IMR-90 (cell line): ENCODE measurements at regions not wholly inside any gene's neighbourhood (a gene's known extent, or its start where the extent isn't known, plus 50 kb on each side); places are given as distances from the start of the nearest gene placed in this dataset.

Source experiments
- CHD1 ChIP-seq: IDR thresholded peaks from 2 replicates; pipeline ENCODE4 v1.6.1; 2012; ENCODE audit warnings: low read depth, low read length, improper control_type of control experiment
- CTCF ChIP-seq: conservative IDR thresholded peaks from 2 replicates; pipeline ENCODE4 v1.5.1; 2012; ENCODE audit warnings: mild to moderate bottlenecking, low read depth, low read length, improper control_type of control experiment
- FOS ChIP-seq: fragments of 150-350 bp; IDR thresholded peaks from 2 replicates; pipeline ENCODE4 v1.6.1; 2016; ENCODE audit warnings: low read depth, low read length
- MAFK ChIP-seq: IDR thresholded peaks from 2 replicates; pipeline ENCODE4 v1.6.1; 2012; ENCODE audit warnings: low read depth, low read length, improper control_type of control experiment
- NFE2L2 ChIP-seq: fragments of 150-350 bp; IDR thresholded peaks from 2 replicates; pipeline ENCODE4 v1.6.1; 2016; ENCODE audit warnings: low read depth, mild to moderate bottlenecking, low read length
- POLR2A ChIP-seq: IDR thresholded peaks from 2 replicates; pipeline ENCODE4 v1.6.1; 2012; ENCODE audit warnings: mild to moderate bottlenecking, low read depth, low read length
- SMC3 ChIP-seq: fragments of 150-350 bp; IDR thresholded peaks from 2 replicates; pipeline ENCODE4 v1.6.1; 2016; ENCODE audit warnings: low read depth, mild to moderate bottlenecking, antibody characterized with exemption, low read length, moderate library complexity
- USF2 ChIP-seq: fragments of 150-350 bp; IDR thresholded peaks from 2 replicates; pipeline ENCODE4 v1.6.1; 2017; ENCODE audit warnings: mild to moderate bottlenecking, antibody characterized with exemption, low read length, low read depth

GRCh38 chr4:14167876-14168510, 540.5 kb upstream of the BOD1L1 start:
- no peak for TF ChIP-seq CTCF
- no peak for TF ChIP-seq CHD1
- no peak for TF ChIP-seq NFE2L2
- no peak for TF ChIP-seq USF2
- peak; percentile 59 for TF ChIP-seq MAFK
- TF ChIP-seq POLR2A, result no peak
- no peak for TF ChIP-seq FOS
- no peak for TF ChIP-seq SMC3
